Kidney tubule cell (primary cell): ENCODE measurements at regions not wholly inside any gene's neighbourhood (a gene's known extent, or its start where the extent isn't known, plus 50 kb on each side); places are given as distances from the start of the nearest gene placed in this dataset.

Experiments used
- DNase-seq: peaks from one replicate; pipeline ENCODE4 v3.0.0-alpha.2; 2018; ENCODE audit warnings: low spot score

GRCh38 chr13:40146611-40147117, 491.2 kb downstream of the COG6 start:
- no peak for DNase-seq

- DNase-seq = no peak
Measured at GRCh38 chr13:40148101-40148500, 492.6 kb downstream of the COG6 start.

GRCh38 chr13:40148742-40149141, 493.3 kb downstream of the COG6 start:
- DNase-seq = no peak

- peak; percentile 71 for DNase-seq
Measured at GRCh38 chr13:40149611-40150274, 494.3 kb downstream of the COG6 start.

- no peak for DNase-seq
Measured at GRCh38 chr13:40151673-40152072, 496.2 kb downstream of the COG6 start.

- DNase-seq = peak; percentile 89
Measured at GRCh38 chr13:40152145-40152544, 496.7 kb downstream of the COG6 start.

- DNase-seq = no peak
Measured at GRCh38 chr13:40152922-40153321, 497.5 kb downstream of the COG6 start.

GRCh38 chr13:40153516-40153915, 498.1 kb downstream of the COG6 start:
- DNase-seq = no peak

- no peak for DNase-seq
Measured at GRCh38 chr13:40155201-40155600, 499.7 kb downstream of the COG6 start.

GRCh38 chr13:40158218-40158617, 502.8 kb downstream of the COG6 start:
- peak; percentile 47 for DNase-seq

- no peak for DNase-seq
Measured at GRCh38 chr13:40158757-40159156, 503.3 kb downstream of the COG6 start.

GRCh38 chr13:40159736-40160135, 504.3 kb downstream of the COG6 start:
- DNase-seq = no peak

GRCh38 chr13:40160618-40161350, 505.3 kb downstream of the COG6 start:
- DNase-seq = peak; percentile 41

GRCh38 chr13:40161351-40161810, 505.1 kb downstream of the FOXO1 start:
- DNase-seq = no peak

- peak; percentile 57 for DNase-seq
Measured at GRCh38 chr13:40161931-40162330, 504.5 kb downstream of the FOXO1 start.

GRCh38 chr13:40163066-40164000, 503.1 kb downstream of the FOXO1 start:
- DNase-seq = peak; percentile 60

GRCh38 chr13:40164133-40164532, 502.3 kb downstream of the FOXO1 start:
- DNase-seq = peak; percentile 83

- DNase-seq = no peak
Measured at GRCh38 chr13:40165316-40165932, 501.0 kb downstream of the FOXO1 start.

GRCh38 chr13:40167327-40167726, 499.1 kb downstream of the FOXO1 start:
- no peak for DNase-seq

GRCh38 chr13:40168425-40169166, 497.8 kb downstream of the FOXO1 start:
- peak; percentile 33 for DNase-seq

- peak; percentile 44 for DNase-seq
Measured at GRCh38 chr13:40169476-40169875, 497.0 kb downstream of the FOXO1 start.
